HEK293T (cell line): ENCODE measurements at regions not wholly inside any gene's neighbourhood (a gene's known extent, or its start where the extent isn't known, plus 50 kb on each side); places are given as distances from the start of the nearest gene placed in this dataset.

Source experiments
- CTCF ChIA-PET: fragments of 350-600 bp; formaldehyde crosslinking; extraction: SDS; loops from one replicate; lab custom pipeline; 2021; ENCODE audit warnings: antibody characterized with exemption, inconsistent platforms; lab: Yijun Ruan, JAX
- POLR2A ChIA-PET: fragments of 350-600 bp; formaldehyde crosslinking; extraction: SDS; loops from one replicate; lab custom pipeline; 2020; ENCODE audit warnings: antibody characterized with exemption, inconsistent platforms; lab: Yijun Ruan, JAX
- DNase-seq: peaks from one replicate; pipeline ENCODE4 v3.0.0; 2012; ENCODE audit warnings: mixed read lengths; ENCODE audit errors: extremely low spot score
- ARNT ChIP-seq: fragments of 450-650 bp; IDR thresholded peaks from 2 replicates; pipeline ENCODE4 v1.6.1; 2017; ENCODE audit warnings: mild to moderate bottlenecking
- BHLHE40 ChIP-seq: fragments of 450-650 bp; IDR thresholded peaks from 2 replicates; pipeline ENCODE4 v1.6.1; 2016; ENCODE audit warnings: mild to moderate bottlenecking, moderate library complexity, borderline replicate concordance
- CTBP1 ChIP-seq: fragments of 450-650 bp; IDR thresholded peaks from 2 replicates; pipeline ENCODE4 v1.6.1; 2016; ENCODE audit warnings: borderline replicate concordance
- ELF4 ChIP-seq: fragments of 450-650 bp; IDR thresholded peaks from 2 replicates; pipeline ENCODE4 v1.6.1; 2017; ENCODE audit warnings: antibody characterized with exemption
- FOXA1 ChIP-seq: fragments of 450-650 bp; IDR thresholded peaks from 2 replicates; pipeline ENCODE4 v1.6.1; 2016; ENCODE audit warnings: mild to moderate bottlenecking
- FOXK2 ChIP-seq: fragments of 450-650 bp; IDR thresholded peaks from 2 replicates; pipeline ENCODE4 v1.6.1; 2016; ENCODE audit warnings: mild to moderate bottlenecking
- FOXM1 ChIP-seq: fragments of 450-650 bp; IDR thresholded peaks from 2 replicates; pipeline ENCODE4 v1.6.1; 2017; ENCODE audit warnings: mild to moderate bottlenecking, borderline replicate concordance
- HDGF ChIP-seq: fragments of 450-650 bp; IDR thresholded peaks from 2 replicates; pipeline ENCODE4 v1.6.1; 2017; ENCODE audit warnings: antibody characterized with exemption, borderline replicate concordance
- L3MBTL2 ChIP-seq: fragments of 450-650 bp; conservative IDR thresholded peaks from 2 replicates; pipeline ENCODE4 v1.6.1; 2016; ENCODE audit warnings: mild to moderate bottlenecking
- LEF1 ChIP-seq: fragments of 450-650 bp; IDR thresholded peaks from 2 replicates; pipeline ENCODE4 v1.6.1; 2017; ENCODE audit warnings: mild to moderate bottlenecking, borderline replicate concordance
- NFRKB ChIP-seq: fragments of 450-650 bp; IDR thresholded peaks from 2 replicates; pipeline ENCODE4 v1.6.1; 2016; ENCODE audit warnings: mild to moderate bottlenecking, moderate library complexity
- SP1 ChIP-seq: fragments of 450-650 bp; IDR thresholded peaks from 2 replicates; pipeline ENCODE4 v1.6.1; 2017
- SUZ12 ChIP-seq: fragments of 450-650 bp; IDR thresholded peaks from 2 replicates; pipeline ENCODE4 v1.6.1; 2016; ENCODE audit warnings: mild to moderate bottlenecking
- TARDBP ChIP-seq: fragments of 450-650 bp; IDR thresholded peaks from 2 replicates; pipeline ENCODE4 v1.6.1; 2016
- ZNF384 ChIP-seq: fragments of 450-650 bp; IDR thresholded peaks from 2 replicates; pipeline ENCODE4 v1.6.1; 2016
- TF ChIP-seq, protein P1 (sequence below): fragments of 450-650 bp; IDR thresholded peaks from 2 replicates; pipeline ENCODE4 v1.6.1; 2016

DNA sequence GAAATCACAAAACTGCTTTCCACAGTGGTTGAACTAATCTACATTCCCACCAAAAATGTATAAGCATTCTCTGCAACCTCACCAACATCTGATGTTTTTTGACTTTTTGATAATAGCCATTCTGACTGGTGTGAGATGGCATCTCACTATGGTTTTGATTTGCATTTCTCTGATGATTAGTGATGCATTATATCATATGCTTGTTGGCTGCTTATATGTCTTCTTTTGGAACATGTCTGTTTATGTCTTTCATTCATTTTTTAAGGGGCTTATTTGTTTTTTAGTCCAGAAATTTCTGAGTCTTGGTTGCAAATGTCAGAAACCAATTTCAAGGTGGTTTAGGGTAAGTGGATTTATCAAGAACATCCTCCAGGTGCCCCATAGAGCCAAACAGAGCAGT, 484.8 kb upstream of the TSHZ3 start:
- POLR2A ChIA-PET: no interaction called here
- no peak for TF ChIP-seq FOXK2
- TF ChIP-seq SP1: no peak
- no peak for TF ChIP-seq NFRKB
- no peak for TF ChIP-seq ELF4
- TF ChIP-seq BHLHE40: no peak
- no peak for TF ChIP-seq FOXA1
- TF ChIP-seq HDGF: no peak
- no peak for TF ChIP-seq ZNF384
- TF ChIP-seq L3MBTL2: no peak
- TF ChIP-seq CTBP1: no peak
- TF ChIP-seq SUZ12: no peak
- no peak for TF ChIP-seq LEF1
- TF ChIP-seq ARNT: no peak
- CTCF ChIA-PET: no interaction called here
- DNase-seq: no peak

DNA sequence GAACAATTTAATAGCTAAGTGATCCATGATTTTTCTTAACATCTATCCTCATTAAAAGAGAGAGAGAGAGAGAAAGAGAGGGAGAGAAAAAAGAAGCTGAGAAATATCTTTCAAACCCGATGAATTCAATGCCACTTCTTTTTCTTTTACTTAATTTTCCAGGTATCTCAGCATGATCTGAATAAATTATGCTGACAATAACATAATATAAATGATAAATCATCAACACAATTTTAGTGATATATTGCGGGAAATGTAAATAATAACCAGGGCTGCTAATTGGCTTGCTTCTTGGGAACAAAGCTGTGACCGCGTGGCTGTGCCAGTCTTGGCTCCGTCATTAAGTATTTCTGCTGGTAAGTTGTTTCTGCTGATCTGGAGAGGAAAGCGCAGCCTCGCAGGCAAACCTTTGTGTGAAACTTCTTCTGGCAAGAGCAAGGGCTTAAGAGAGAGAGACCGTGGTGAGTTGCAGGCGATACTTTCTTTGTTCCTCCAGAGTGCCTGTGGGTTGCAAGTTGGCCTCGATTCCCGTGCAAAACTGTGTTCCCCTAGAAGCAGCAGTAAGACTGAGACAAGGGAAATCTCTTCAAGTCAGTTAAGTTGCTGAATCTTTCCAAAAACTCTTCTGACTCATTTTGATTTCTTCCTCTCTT, 489.1 kb upstream of the TSHZ3 start:
- TF ChIP-seq L3MBTL2 (no peak), ELF4 (no peak), LEF1 (no peak), FOXM1 (no peak), HDGF (no peak), ARNT (no peak), ZNF384 (no peak), SUZ12 (no peak), FOXK2 (no peak), BHLHE40 (no peak), FOXA1 (no peak), TARDBP (no peak), CTBP1 (no peak), SP1 (no peak), NFRKB (no peak)
- TF ChIP-seq, protein P1, sequence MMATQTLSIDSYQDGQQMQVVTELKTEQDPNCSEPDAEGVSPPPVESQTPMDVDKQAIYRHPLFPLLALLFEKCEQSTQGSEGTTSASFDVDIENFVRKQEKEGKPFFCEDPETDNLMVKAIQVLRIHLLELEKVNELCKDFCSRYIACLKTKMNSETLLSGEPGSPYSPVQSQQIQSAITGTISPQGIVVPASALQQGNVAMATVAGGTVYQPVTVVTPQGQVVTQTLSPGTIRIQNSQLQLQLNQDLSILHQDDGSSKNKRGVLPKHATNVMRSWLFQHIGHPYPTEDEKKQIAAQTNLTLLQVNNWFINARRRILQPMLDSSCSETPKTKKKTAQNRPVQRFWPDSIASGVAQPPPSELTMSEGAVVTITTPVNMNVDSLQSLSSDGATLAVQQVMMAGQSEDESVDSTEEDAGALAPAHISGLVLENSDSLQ: no peak
- POLR2A ChIA-PET: no interaction called here
- DNase-seq: no peak
- CTCF ChIA-PET: no interaction called here

DNA sequence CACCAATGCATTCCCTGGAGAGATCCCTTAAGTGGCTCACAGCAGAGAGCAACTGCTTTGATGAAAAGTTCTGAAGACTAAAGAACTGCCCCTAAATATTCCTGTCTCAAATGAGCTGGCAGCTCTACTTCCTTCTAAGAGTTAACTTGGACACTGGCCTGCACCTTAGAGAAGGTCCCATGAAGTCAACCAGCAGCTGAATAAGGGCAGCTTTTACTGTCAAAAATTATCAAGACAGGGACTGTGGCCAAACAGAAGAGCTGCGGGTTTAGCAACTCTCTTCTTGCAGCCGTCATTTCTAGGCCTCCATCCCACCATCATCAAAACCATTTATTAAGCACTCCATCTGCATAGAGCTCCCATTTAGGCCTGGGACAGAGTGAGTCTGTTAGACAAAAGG, 491.1 kb upstream of the TSHZ3 start:
- TF ChIP-seq FOXA1 (no peak), CTBP1 (no peak), NFRKB (no peak), TARDBP (no peak), FOXK2 (no peak), FOXM1 (no peak), SP1 (no peak), HDGF (no peak), ZNF384 (no peak), L3MBTL2 (no peak), ELF4 (no peak), SUZ12 (no peak), BHLHE40 (no peak), ARNT (no peak)
- TF ChIP-seq, protein P1: no peak
- no peak for DNase-seq
- ChIA-PET POLR2A (no interaction called here), CTCF (no interaction called here)

DNA sequence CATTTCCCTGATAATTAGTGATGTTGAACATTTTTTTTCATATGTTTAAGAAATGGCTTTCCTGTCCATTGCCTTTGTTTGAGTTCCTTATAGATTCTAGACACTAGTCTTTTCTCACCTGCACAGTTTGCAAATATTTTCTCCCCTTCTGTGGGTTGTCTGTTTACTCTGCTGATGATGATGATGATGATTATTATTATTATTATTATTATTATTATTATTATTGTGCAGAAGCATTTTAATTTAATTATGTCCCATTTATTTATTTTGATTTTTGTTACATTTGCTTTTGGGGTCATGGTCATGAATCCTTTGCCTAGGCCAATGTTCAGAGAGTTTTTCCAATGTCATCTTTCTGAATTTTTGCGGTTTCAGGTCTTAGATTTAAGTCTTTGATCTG, 492.5 kb upstream of the TSHZ3 start:
- ChIA-PET POLR2A (no interaction called here), CTCF (no interaction called here)
- DNase-seq: no peak
- TF ChIP-seq CTBP1: no peak
- TF ChIP-seq TARDBP: no peak
- TF ChIP-seq SUZ12: no peak
- TF ChIP-seq L3MBTL2: no peak
- no peak for TF ChIP-seq SP1
- no peak for TF ChIP-seq FOXA1
- no peak for TF ChIP-seq NFRKB
- no peak for TF ChIP-seq ELF4
- no peak for TF ChIP-seq ZNF384
- TF ChIP-seq ARNT: no peak
- TF ChIP-seq FOXK2: no peak
- no peak for TF ChIP-seq LEF1
- TF ChIP-seq BHLHE40: no peak
- TF ChIP-seq HDGF: no peak
- TF ChIP-seq FOXM1: no peak

DNA sequence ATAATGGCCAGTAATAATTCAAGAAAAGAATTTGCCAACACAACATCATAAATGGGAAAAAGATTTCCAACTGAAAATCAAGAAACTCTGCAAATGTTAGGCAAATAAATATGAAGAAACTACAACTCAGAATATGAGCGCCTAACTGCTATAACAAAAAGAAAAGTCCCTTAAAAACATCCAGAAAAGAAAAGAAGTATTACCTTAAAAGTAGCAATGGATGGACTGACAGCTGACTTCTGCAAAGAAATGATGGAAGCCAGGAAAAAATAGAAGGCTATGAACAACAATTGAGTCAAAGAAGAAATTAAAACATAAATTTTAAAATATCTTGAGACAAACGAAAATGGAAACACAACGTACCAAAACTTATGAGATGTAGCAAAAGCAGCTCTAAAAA, 482.3 kb upstream of the ZNF507 start:
- no peak for TF ChIP-seq ELF4
- TF ChIP-seq LEF1: no peak
- CTCF ChIA-PET: no interaction called here
- POLR2A ChIA-PET: no interaction called here
- no peak for DNase-seq

DNA sequence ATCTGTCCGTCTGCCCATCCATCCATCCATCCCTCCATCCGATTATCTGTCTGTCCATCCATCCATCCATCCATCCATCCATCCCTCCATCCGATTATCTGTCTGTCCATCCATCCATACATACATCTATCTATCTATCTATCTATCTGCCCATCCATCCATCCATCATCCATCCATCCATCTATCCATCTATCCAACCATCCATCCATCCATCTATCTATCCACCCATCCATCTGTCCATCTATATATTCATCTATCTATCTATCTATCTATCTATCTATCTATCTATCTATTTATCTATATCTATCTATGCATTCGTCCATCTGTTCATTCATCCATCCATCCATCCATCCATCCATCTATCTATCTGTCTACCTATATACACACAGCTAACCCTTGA, 471.1 kb upstream of the ZNF507 start:
- DNase-seq: no peak
- ChIA-PET CTCF (no interaction called here), POLR2A (no interaction called here)
- TF ChIP-seq FOXM1 (no peak), FOXA1 (no peak), TARDBP (no peak), LEF1 (no peak), NFRKB (no peak)

DNA sequence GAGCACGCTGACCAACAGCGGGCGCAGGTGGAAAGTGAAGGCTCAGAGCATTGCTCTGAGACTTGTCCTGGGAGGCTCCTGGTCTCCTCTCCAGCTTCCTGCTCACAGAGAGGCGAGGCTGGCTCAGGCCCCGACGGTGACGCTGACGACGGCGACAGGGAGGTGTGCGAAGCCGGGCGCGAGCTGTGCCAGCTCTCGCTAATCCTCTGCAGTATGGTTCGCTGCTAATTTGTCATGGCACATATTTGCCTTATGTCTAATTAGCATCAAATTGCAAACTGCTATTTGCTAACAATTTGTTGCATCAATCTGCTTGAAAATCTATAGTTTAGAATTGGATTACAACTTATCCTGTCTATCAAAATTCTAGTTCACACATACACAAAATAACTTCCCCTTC, 469.8 kb upstream of the ZNF507 start:
- TF ChIP-seq FOXK2: no peak
- TF ChIP-seq NFRKB: no peak
- no peak for TF ChIP-seq CTBP1
- TF ChIP-seq, protein P1: no peak
- TF ChIP-seq ZNF384: no peak
- TF ChIP-seq L3MBTL2: no peak
- no peak for TF ChIP-seq FOXM1
- no peak for TF ChIP-seq TARDBP
- ChIA-PET CTCF (no interaction called here), POLR2A (no interaction called here)
- DNase-seq: no peak
